IMR-90 (cell line): ENCODE measurements at regions not wholly inside any gene's neighbourhood (a gene's known extent, or its start where the extent isn't known, plus 50 kb on each side); places are given as distances from the start of the nearest gene placed in this dataset.

Experiments used
- ATAC-seq: fragments of 200-7000 bp; cut with Tn5 transposase; 2 replicates; pipeline ENCODE4 v1.9.1; 2020; ENCODE audit warnings: low read depth, mild to moderate bottlenecking, moderate library complexity
- BruUV-seq: library from RNA; stranded (reverse); fragments of 400-500 nt; replicated peaks from 2 replicates; lab custom pipeline; 2021; lab: Mats Ljungman, UMichigan
- CTCF ChIA-PET: fragments of 300-600 bp; formaldehyde crosslinking; extraction: SDS; loops from one replicate; lab custom pipeline; 2021; ENCODE audit warnings: antibody characterized with exemption; lab: Yijun Ruan, JAX
- POLR2A ChIA-PET: fragments of 300-600 bp; sonication (Branson Sonifier 250); formaldehyde crosslinking; loops from one replicate; lab custom pipeline; 2022; ENCODE audit warnings: antibody characterized with exemption; ENCODE audit not compliant: unreplicated experiment; lab: Charles Lee
- DNase-seq: peaks from one replicate; pipeline ENCODE4 v3.0.0; 2013
- H2AFZ ChIP-seq: replicated peaks from 2 replicates; pipeline ENCODE3; 2013; ENCODE audit warnings: low read length, mild to moderate bottlenecking; ENCODE audit not compliant: poor library complexity
- H2AK5ac ChIP-seq: 2 replicates; pipeline ENCODE4 v1.6.1; 2013; ENCODE audit warnings: low read depth, low read length, inconsistent platforms
- H2AK9ac ChIP-seq: replicated peaks from 2 replicates; pipeline ENCODE3; 2013; ENCODE audit warnings: mild to moderate bottlenecking, low read depth, low read length, moderate library complexity; ENCODE audit not compliant: poor library complexity
- H2BK120ac ChIP-seq: 2 replicates; pipeline ENCODE4 v1.6.1; 2013; ENCODE audit warnings: low read depth, low read length, inconsistent platforms
- H2BK15ac ChIP-seq: 3 replicates; pipeline ENCODE4 v1.6.1; 2013; ENCODE audit warnings: low read depth, low read length, inconsistent platforms
- H2BK20ac ChIP-seq: 2 replicates; pipeline ENCODE4 v1.6.1; 2013; ENCODE audit warnings: low read depth, mild to moderate bottlenecking, inconsistent platforms, low read length, moderate library complexity
- H2BK5ac ChIP-seq: 2 replicates; pipeline ENCODE4 v1.6.1; 2013; ENCODE audit warnings: mild to moderate bottlenecking, low read depth, low read length, inconsistent platforms; ENCODE audit not compliant: poor library complexity, severe bottlenecking
- H3K14ac ChIP-seq: replicated peaks from 2 replicates; pipeline ENCODE4 v1.6.1; 2013; ENCODE audit warnings: low read depth, low read length, inconsistent platforms
- H3K18ac ChIP-seq: 2 replicates; pipeline ENCODE4 v1.6.1; 2013; ENCODE audit warnings: low read depth, low read length, control low read depth
- H3K23ac ChIP-seq: 2 replicates; pipeline ENCODE4 v1.6.1; 2013; ENCODE audit warnings: low read depth, low read length, inconsistent platforms
- H3K27ac ChIP-seq: 2 replicates; pipeline ENCODE4 v1.5.1; 2013; ENCODE audit warnings: mild to moderate bottlenecking, control low read depth, low read length; ENCODE audit not compliant: insufficient read depth
- H3K27me3 ChIP-seq: 2 replicates; pipeline ENCODE4 v1.6.1; 2013; ENCODE audit warnings: low read length; ENCODE audit not compliant: control insufficient read depth, insufficient read depth
- H3K36me3 ChIP-seq: 2 replicates; pipeline ENCODE4 v1.6.1; 2013; ENCODE audit warnings: low read length, mixed read lengths; ENCODE audit not compliant: control insufficient read depth, insufficient read depth
- H3K4ac ChIP-seq: 2 replicates; pipeline ENCODE4 v1.6.1; 2013; ENCODE audit warnings: low read depth, low read length, inconsistent platforms
- H3K4me1 ChIP-seq: 2 replicates; pipeline ENCODE4 v1.6.1; 2013; ENCODE audit warnings: low read length, mixed read lengths; ENCODE audit not compliant: control insufficient read depth, insufficient read depth
- H3K4me2 ChIP-seq: 2 replicates; pipeline ENCODE4 v1.6.1; 2013; ENCODE audit warnings: low read depth, mild to moderate bottlenecking, control low read depth, low read length, moderate library complexity
- H3K4me3 ChIP-seq: 2 replicates; pipeline ENCODE4 v1.5.1; 2013; ENCODE audit warnings: low read depth, mild to moderate bottlenecking, control low read depth, low read length, moderate library complexity; ENCODE audit not compliant: insufficient read depth
- H3K56ac ChIP-seq: 2 replicates; pipeline ENCODE4 v1.6.1; 2013; ENCODE audit warnings: low read length, inconsistent platforms; ENCODE audit not compliant: insufficient read depth; ENCODE audit errors: extremely low read depth
- H3K79me1 ChIP-seq, 2 experiments: 2 replicates each; pipeline ENCODE4 v1.6.1; 2013; ENCODE audit warnings: low read length in 2 of 2, inconsistent platforms in 1 of 2, low read depth in 1 of 2
- H3K9ac ChIP-seq: 2 replicates; pipeline ENCODE4 v1.6.1; 2013; ENCODE audit warnings: low read depth, low read length, control low read depth
- H3K9me1 ChIP-seq: 2 replicates; pipeline ENCODE4 v1.6.1; 2013; ENCODE audit warnings: low read length, inconsistent platforms; ENCODE audit not compliant: insufficient read depth
- H3K9me3 ChIP-seq: 2 replicates; pipeline ENCODE4 v1.6.1; 2013; ENCODE audit warnings: low read length; ENCODE audit not compliant: control insufficient read depth, insufficient read depth
- H4K20me1 ChIP-seq: 2 replicates; pipeline ENCODE4 v1.6.1; 2013; ENCODE audit warnings: low read length, inconsistent platforms; ENCODE audit not compliant: insufficient read depth
- H4K5ac ChIP-seq: 2 replicates; pipeline ENCODE4 v1.6.1; 2013; ENCODE audit warnings: mild to moderate bottlenecking, low read depth, low read length, control low read depth
- H4K8ac ChIP-seq, 2 experiments: 2 replicates each; pipeline ENCODE4 v1.6.1; 2013; ENCODE audit warnings: low read depth in 2 of 2, low read length in 2 of 2, control low read depth in 1 of 2, inconsistent platforms in 1 of 2
- H4K91ac ChIP-seq: 2 replicates; pipeline ENCODE4 v1.6.1; 2013; ENCODE audit warnings: low read depth, low read length, inconsistent platforms; ENCODE audit not compliant: insufficient read depth
- CEBPB ChIP-seq: IDR thresholded peaks from 2 replicates; pipeline ENCODE4 v1.6.1; 2012; ENCODE audit warnings: low read depth, low read length, improper control_type of control experiment
- CHD1 ChIP-seq: IDR thresholded peaks from 2 replicates; pipeline ENCODE4 v1.6.1; 2012; ENCODE audit warnings: low read depth, low read length, improper control_type of control experiment
- CTCF ChIP-seq: conservative IDR thresholded peaks from 2 replicates; pipeline ENCODE4 v1.5.1; 2012; ENCODE audit warnings: mild to moderate bottlenecking, low read depth, low read length, improper control_type of control experiment
- ELK1 ChIP-seq: fragments of 150-350 bp; IDR thresholded peaks from 2 replicates; pipeline ENCODE4 v1.6.1; 2016; ENCODE audit warnings: low read depth, mild to moderate bottlenecking, low read length, moderate library complexity, borderline replicate concordance
- FOS ChIP-seq: fragments of 150-350 bp; IDR thresholded peaks from 2 replicates; pipeline ENCODE4 v1.6.1; 2016; ENCODE audit warnings: low read depth, low read length
- MAFK ChIP-seq: IDR thresholded peaks from 2 replicates; pipeline ENCODE4 v1.6.1; 2012; ENCODE audit warnings: low read depth, low read length, improper control_type of control experiment
- MAZ ChIP-seq: IDR thresholded peaks from 2 replicates; pipeline ENCODE4 v1.6.1; 2012; ENCODE audit warnings: low read depth, mild to moderate bottlenecking, low read length, improper control_type of control experiment, moderate library complexity, borderline replicate concordance
- MXI1 ChIP-seq: IDR thresholded peaks from 2 replicates; pipeline ENCODE4 v1.6.1; 2012; ENCODE audit warnings: low read depth, mild to moderate bottlenecking, low read length, moderate library complexity, borderline replicate concordance
- NFE2L2 ChIP-seq: fragments of 150-350 bp; IDR thresholded peaks from 2 replicates; pipeline ENCODE4 v1.6.1; 2016; ENCODE audit warnings: low read depth, mild to moderate bottlenecking, low read length
- POLR2A ChIP-seq: IDR thresholded peaks from 2 replicates; pipeline ENCODE4 v1.6.1; 2012; ENCODE audit warnings: mild to moderate bottlenecking, low read depth, low read length
- RAD21 ChIP-seq: IDR thresholded peaks from 2 replicates; pipeline ENCODE4 v1.6.1; 2012; ENCODE audit warnings: low read length, improper control_type of control experiment
- RCOR1 ChIP-seq: IDR thresholded peaks from 2 replicates; pipeline ENCODE4 v1.6.1; 2012; ENCODE audit warnings: mild to moderate bottlenecking, low read length, improper control_type of control experiment; ENCODE audit not compliant: insufficient replicate concordance
- RFX5 ChIP-seq: IDR thresholded peaks from 2 replicates; pipeline ENCODE4 v1.8.0; 2012; ENCODE audit warnings: low read depth, mild to moderate bottlenecking, low read length, moderate library complexity
- SMC3 ChIP-seq: fragments of 150-350 bp; IDR thresholded peaks from 2 replicates; pipeline ENCODE4 v1.6.1; 2016; ENCODE audit warnings: low read depth, mild to moderate bottlenecking, antibody characterized with exemption, low read length, moderate library complexity
- USF2 ChIP-seq: fragments of 150-350 bp; IDR thresholded peaks from 2 replicates; pipeline ENCODE4 v1.6.1; 2017; ENCODE audit warnings: mild to moderate bottlenecking, antibody characterized with exemption, low read length, low read depth
- WGBS, 2 experiments: methylation state at CpG; one replicate each; pipeline versions ENCODE4 v1.1.5 to v1.1.7; 2013; ENCODE audit warnings: missing lambda C conversion rate in 2 of 2; ENCODE audit not compliant: insufficient read length in 1 of 2; ENCODE audit errors: extremely low coverage in 2 of 2; 5-methylcytosine and 5-hydroxymethylcytosine counted together
- dilution Hi-C: fragments of 300-500 bp; cut with HindIII; formaldehyde crosslinking; loops from one replicate; pipeline ENCODE4 v1.14.3; 2018; ENCODE audit warnings: low sequenced_read_pairs; ENCODE audit not compliant: unreplicated experiment
- in situ Hi-C: fragments of 300-500 bp; cut with MboI; formaldehyde crosslinking; loops from 3 replicates; pipeline ENCODE4 v1.14.3; 2019; ENCODE audit warnings: low sequenced_read_pairs, inconsistent platforms, mixed read lengths
- intact Hi-C: fragments of 100-400 bp; cut with micrococcal nuclease; formaldehyde crosslinking; loops from 2 replicates; pipeline ENCODE4 v1.10.0; 2022

DNA sequence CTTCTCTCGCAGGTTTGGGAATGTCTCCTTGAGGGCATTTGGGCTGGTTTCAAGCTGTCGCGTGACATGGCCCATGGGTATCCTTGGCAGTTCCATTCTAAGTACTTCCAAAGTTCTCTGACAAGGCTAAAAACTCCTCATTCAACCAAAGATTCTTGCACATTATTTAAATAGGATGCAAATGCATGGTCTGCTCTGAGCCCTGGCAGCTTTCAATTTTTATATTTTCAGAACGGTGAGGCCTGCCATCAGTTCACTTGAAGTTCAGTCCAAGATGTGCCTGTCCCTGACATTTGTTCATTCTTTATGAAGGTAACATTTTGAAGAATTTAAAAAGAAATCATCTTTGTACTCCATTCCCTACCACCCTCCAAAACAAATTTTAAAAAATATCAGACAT, 160.0 kb downstream of the KCNA5 start:
- Histone ChIP-seq H2BK120ac (no peak overlapping the region), H3K18ac (no peak overlapping the region), H3K27me3 (peaks cover 1% of the 10 kb centered on the region; the same call in 1 of the 2 replicates), H3K4me2 (no peak overlapping the region), H2BK20ac (no peak overlapping the region), H3K4me3 (no peak overlapping the region), H2BK15ac (no peak overlapping the region), H3K36me3 (no peaks in the 10 kb centered on the region), H2AK5ac (no peak overlapping the region), H4K5ac (no peak overlapping the region), H3K9me1 (peaks cover 5% of the 10 kb centered on the region; the same call in 1 of the 2 replicates), H4K91ac (no peak overlapping the region), H2AFZ (no peak overlapping the region), H4K8ac (no peak overlapping the region), H2AK9ac (no peak overlapping the region), H3K9me3 (no peaks in the 10 kb centered on the region), H3K4me1 (peaks cover 4% of the 10 kb centered on the region; the same call in 1 of the 2 replicates), H2BK5ac (no peak overlapping the region), H3K4ac (no peak overlapping the region), H3K14ac (no peak overlapping the region), H3K23ac (no peak overlapping the region), H3K56ac (no peak overlapping the region), H3K9ac (no peak overlapping the region), H4K20me1 (no peaks in the 10 kb centered on the region), H3K79me1 (no peaks in the 10 kb centered on the region), H3K27ac (no peak overlapping the region)
- in situ Hi-C loops = no loop called here
- ChIA-PET CTCF (no interaction called here), POLR2A (no interaction called here)
- ATAC-seq (no peak), DNase-seq (no peak)
- dilution Hi-C loops = no loop called here
- TF ChIP-seq POLR2A (no peak), RFX5 (no peak), RCOR1 (no peak), SMC3 (no peak), USF2 (no peak), MAZ (no peak), MXI1 (no peak), FOS (no peak), CTCF (no peak), CEBPB (no peak), CHD1 (no peak), ELK1 (no peak), NFE2L2 (no peak), MAFK (no peak), RAD21 (no peak)
- BruUV-seq = no TSS peak
- intact Hi-C loops = no loop called here
- WGBS, 2 experiments = 76% methylated on average over 2 of the region's 4 CpGs; no CpG with 5 or more reads in 1 of the 2 experiments
